Tibial nerve (tissue), 3 donors: ENCODE measurements at regions not wholly inside any gene's neighbourhood (a gene's known extent, or its start where the extent isn't known, plus 50 kb on each side); places are given as distances from the start of the nearest gene placed in this dataset.

Source experiments
- CTCF ChIP-seq, 5 experiments: fragments of 200-600 bp in 3 of 5; fragments of 450-650 bp in 2 of 5; sonication (generic) in 3 of 5; IDR thresholded peaks; one replicate each; pipeline ENCODE4 v1.5.1; 2016 to 2019; ENCODE audit warnings: antibody characterized with exemption in 5 of 5, mild to moderate bottlenecking in 3 of 5, moderate library complexity in 2 of 5
- POLR2A ChIP-seq, 2 donors: fragments of 450-650 bp; IDR thresholded peaks; one replicate each; pipeline ENCODE4 v1.6.1; 2017; ENCODE audit warnings: antibody characterized with exemption in 2 of 2, mild to moderate bottlenecking in 2 of 2, moderate library complexity in 2 of 2

GRCh38 chr5:68459810-68460139, 244.2 kb downstream of the PIK3R1 start:
- TF ChIP-seq CTCF (IDR thresholded peaks at IDR 0.05) (no peak), POLR2A (IDR thresholded peaks at IDR 0.05) (no peak)
